ENCODE measurements at regions not wholly inside any gene's neighbourhood (a gene's known extent, or its start where the extent isn't known, plus 50 kb on each side); places are given as distances from the start of the nearest gene placed in this dataset.

DNA sequence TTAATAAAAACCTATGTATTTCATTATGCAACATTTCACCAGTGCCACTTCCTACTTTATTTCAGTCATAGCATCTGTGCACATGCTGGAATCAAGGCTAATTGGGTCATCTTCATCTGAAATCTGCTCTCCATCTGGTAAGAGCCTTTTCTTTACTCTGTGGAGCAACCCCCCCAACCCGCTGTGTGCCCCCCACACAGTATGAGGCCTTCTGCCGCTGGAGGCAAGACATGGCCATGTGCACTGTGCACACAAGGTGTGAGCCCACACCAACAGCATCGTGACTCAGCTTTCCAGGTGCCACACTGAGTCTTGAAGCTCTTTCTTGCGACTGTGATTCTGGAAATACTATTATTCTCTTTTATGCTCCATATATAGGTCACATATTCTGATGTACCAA, 471.0 kb downstream of the TBC1D4 start:
- no peak overlapping the region for H3K14ac ChIP-seq (ENCODE audit: insufficient read length)
- H2BK15ac ChIP-seq (ENCODE audit: low read length) = no peak overlapping the region
- H4K5ac ChIP-seq (ENCODE audit: insufficient read length, low read depth, low read length) = no peak overlapping the region
- H3K79me1 ChIP-seq (ENCODE audit: low read depth, low read length) = no peaks in the 10 kb centered on the region
- H3K36me3 ChIP-seq (ENCODE audit: control insufficient read depth in 2 of 4, insufficient read depth in 4 of 4, low read length in 3 of 4) = no peaks in the 10 kb centered on the region
- DNase-seq (ENCODE audit: low read depth in 1 of 2, low spot score in 2 of 2) (no peak), FAIRE-seq (no peak)
- H3K18ac ChIP-seq (ENCODE audit: extremely low read depth, low read length) = no peak overlapping the region
- no peaks in the 10 kb centered on the region for H3K4me1 ChIP-seq (replicated peaks in 1 of 4; ENCODE audit: control insufficient read depth in 3 of 4, insufficient read depth in 4 of 4, low read length in 3 of 4)
- H4K20me1 ChIP-seq (replicated peaks in 1 of 2; ENCODE audit: control insufficient read depth in 1 of 2, insufficient read depth in 2 of 2, low read length in 2 of 2) = peaks cover 0 to 3% of the 10 kb centered on the region in 2 experiments
- no peak overlapping the region for H4K91ac ChIP-seq (replicated peaks; ENCODE audit: insufficient read length, low read length)
- H3K4me2 ChIP-seq (ENCODE audit: insufficient read depth in 1 of 2, low read depth in 2 of 2, low read length in 2 of 2) = no peak overlapping the region
- no peaks in the 10 kb centered on the region for H3K23me2 ChIP-seq (ENCODE audit: low read depth, low read length)
- no peak overlapping the region for H3K27ac ChIP-seq (ENCODE audit: low read depth, low read length)
- H3K9ac ChIP-seq (replicated peaks in 1 of 4; ENCODE audit: extremely low read depth in 1 of 4, low read depth in 3 of 4, low read length in 3 of 4) = no peak overlapping the region
- no peak overlapping the region for H2AFZ ChIP-seq (ENCODE audit: low read length)
- no peak overlapping the region for H2BK5ac ChIP-seq (ENCODE audit: low read depth, low read length)
- H3K27me3 ChIP-seq (replicated peaks in 1 of 4; ENCODE audit: control insufficient read depth in 3 of 4, extremely low read depth in 1 of 4, insufficient read depth in 3 of 4, low read length in 3 of 4) = no peaks in the 10 kb centered on the region
- POLR2A ChIA-PET (ENCODE audit: partially characterized antibody) = no interaction called here
- no peaks in the 10 kb centered on the region for H3K9me3 ChIP-seq (ENCODE audit: insufficient read depth in 2 of 2, low read depth in 1 of 2, low read length in 1 of 2)
- 0 out of 2 replicates have a peak overlapping the region, but pooled peaks have one; percentile 51 for H4K8ac ChIP-seq (ENCODE audit: extremely low read depth, insufficient read depth, low read length)
- no peak overlapping the region for H2AK5ac ChIP-seq (ENCODE audit: low read depth, low read length)
- H3K4me3 ChIP-seq (ENCODE audit: extremely low read depth in 1 of 4, insufficient read depth in 2 of 4, low read depth in 3 of 4, low read length in 4 of 4) = no peak overlapping the region
- H2BK120ac ChIP-seq (replicated peaks; ENCODE audit: low read depth, low read length) = no peak overlapping the region
- H2BK12ac ChIP-seq (ENCODE audit: low read depth, low read length) = no peak overlapping the region
- no peak overlapping the region for H3K56ac ChIP-seq (replicated peaks; ENCODE audit: insufficient read length, low read depth, low read length)
- TF ChIP-seq ZNF274 (IDR thresholded peaks at IDR 0.05; ENCODE audit: borderline replicate concordance, extremely low read depth, low read length) (no peak), KDM4A (IDR thresholded peaks at IDR 0.05; ENCODE audit: low read depth, low read length, severe bottlenecking) (no peak), SP1 (IDR thresholded peaks at IDR 0.05; ENCODE audit: low read depth, low read length) (no peak)
- 92% methylated on average over 4 of the region's 4 CpGs; no CpG with 5 or more reads in 1 of the 2 experiments for WGBS, 2 experiments (ENCODE audit: extremely low coverage in 1 of 2, insufficient coverage in 1 of 2, insufficient read length in 1 of 2, insufficient replicate concordance in 2 of 2, low coverage in 1 of 2, low lambda C conversion rate in 2 of 2, missing lambda C conversion rate in 1 of 2)
- CTCF ChIA-PET (ENCODE audit: partially characterized antibody) = interaction anchor here (0.6 kb wide), 1 partner anchor 724 kb away, joined by 3 read pairs; no protein-coding TSS in a partner anchor
- H3K23ac ChIP-seq (ENCODE audit: insufficient read length) = no peak overlapping the region
- H2BK20ac ChIP-seq (ENCODE audit: low read length) = no peak overlapping the region
- H3K79me2 ChIP-seq (ENCODE audit: control insufficient read depth in 1 of 2, insufficient read depth in 2 of 2, low read length in 2 of 2) = no peaks in the 10 kb centered on the region
- no peak overlapping the region for H3K4ac ChIP-seq (replicated peaks; ENCODE audit: insufficient read length, low read depth, low read length)
